ENCODE measurements at regions not wholly inside any gene's neighbourhood (a gene's known extent, or its start where the extent isn't known, plus 50 kb on each side); places are given as distances from the start of the nearest gene placed in this dataset.

GRCh38 chr2:66306483-66306882 lies 128.4 kb upstream of the MEIS1 start:
- TF ChIP-seq RAD21 (IDR thresholded peaks at IDR 0.05; ENCODE audit: low read depth) (no peak), TAF1 (IDR thresholded peaks at IDR 0.05; ENCODE audit: low read depth) (no peak), MAX (IDR thresholded peaks at IDR 0.05) (no peak), ZBTB7A (IDR thresholded peaks at IDR 0.05; ENCODE audit: low read depth) (no peak), EP300 (IDR thresholded peaks at IDR 0.05; ENCODE audit: borderline replicate concordance) (no peak), EGR1 (IDR thresholded peaks at IDR 0.05) (no peak)
